ENCODE measurements at regions not wholly inside any gene's neighbourhood (a gene's known extent, or its start where the extent isn't known, plus 50 kb on each side); places are given as distances from the start of the nearest gene placed in this dataset.

GRCh38 chrX:122076241-122076640 lies 1028.8 kb downstream of the GLUD2 start:
- TF ChIP-seq CTCF (IDR thresholded peaks at IDR 0.05) (no peak), POLR2A (IDR thresholded peaks at IDR 0.05) (no peak)

Measured in testis (tissue), 2 donors.